ENCODE measurements at regions not wholly inside any gene's neighbourhood (a gene's known extent, or its start where the extent isn't known, plus 50 kb on each side); places are given as distances from the start of the nearest gene placed in this dataset.

GRCh38 chr14:98074111-98074510 is 1197.9 kb downstream of the BCL11B start:
- TF ChIP-seq RAD21 (IDR thresholded peaks at IDR 0.05; ENCODE audit: low read depth) (no peak), EP300 (IDR thresholded peaks at IDR 0.05; ENCODE audit: borderline replicate concordance) (no peak), EGR1 (IDR thresholded peaks at IDR 0.05) (no peak), YY1 (IDR thresholded peaks at IDR 0.05; ENCODE audit: low read depth) (no peak), TAF1 (IDR thresholded peaks at IDR 0.05; ENCODE audit: low read depth) (no peak), TCF12 (IDR thresholded peaks at IDR 0.05; ENCODE audit: low read depth) (no peak), USF1 (IDR thresholded peaks at IDR 0.05) (no peak), REST (IDR thresholded peaks at IDR 0.05; ENCODE audit: low read depth) (no peak)

GRCh38 chr14:98077176-98077575 is 1194.8 kb downstream of the BCL11B start:
- TF ChIP-seq EP300 (IDR thresholded peaks at IDR 0.05; ENCODE audit: borderline replicate concordance) (no peak), RAD21 (IDR thresholded peaks at IDR 0.05; ENCODE audit: low read depth) (no peak), TEAD4 (IDR thresholded peaks at IDR 0.05) (no peak), ZBTB7A (IDR thresholded peaks at IDR 0.05; ENCODE audit: low read depth) (no peak), FOXM1 (IDR thresholded peaks at IDR 0.05; ENCODE audit: borderline replicate concordance, low read depth) (no peak), NFIC (IDR thresholded peaks at IDR 0.05) (no peak), TCF12 (IDR thresholded peaks at IDR 0.05; ENCODE audit: low read depth) (no peak), CREB1 (IDR thresholded peaks at IDR 0.05; ENCODE audit: low read depth) (no peak), CEBPB (IDR thresholded peaks at IDR 0.05) (no peak)

GRCh38 chr14:98082833-98083232 is 1189.2 kb downstream of the BCL11B start:
- TF ChIP-seq TEAD4 (IDR thresholded peaks at IDR 0.05) (no peak), CEBPB (IDR thresholded peaks at IDR 0.05) (no peak), FOXM1 (IDR thresholded peaks at IDR 0.05; ENCODE audit: borderline replicate concordance, low read depth) (no peak), CREB1 (IDR thresholded peaks at IDR 0.05; ENCODE audit: low read depth) (no peak), EGR1 (IDR thresholded peaks at IDR 0.05) (no peak), TAF1 (IDR thresholded peaks at IDR 0.05; ENCODE audit: low read depth) (no peak), EP300 (IDR thresholded peaks at IDR 0.05; ENCODE audit: borderline replicate concordance) (no peak), YY1 (IDR thresholded peaks at IDR 0.05; ENCODE audit: low read depth) (no peak)

- no peak for TF ChIP-seq EP300 (IDR thresholded peaks at IDR 0.05; ENCODE audit: borderline replicate concordance)
- no peak for TF ChIP-seq NFIC (IDR thresholded peaks at IDR 0.05)
- TF ChIP-seq MAX (IDR thresholded peaks at IDR 0.05), result no peak
- no peak for TF ChIP-seq RAD21 (IDR thresholded peaks at IDR 0.05; ENCODE audit: low read depth)
- no peak for TF ChIP-seq YY1 (IDR thresholded peaks at IDR 0.05; ENCODE audit: low read depth)
- no peak for TF ChIP-seq CREB1 (IDR thresholded peaks at IDR 0.05; ENCODE audit: low read depth)
- no peak for TF ChIP-seq FOXM1 (IDR thresholded peaks at IDR 0.05; ENCODE audit: borderline replicate concordance, low read depth)
- TF ChIP-seq TCF12 (IDR thresholded peaks at IDR 0.05; ENCODE audit: low read depth), result no peak
These were observed 1186.2 kb downstream of the BCL11B start for GRCh38 chr14:98085751-98086150.

- TF ChIP-seq MAX (IDR thresholded peaks at IDR 0.05) (no peak), REST (IDR thresholded peaks at IDR 0.05; ENCODE audit: low read depth) (no peak), TAF1 (IDR thresholded peaks at IDR 0.05; ENCODE audit: low read depth) (no peak), EP300 (IDR thresholded peaks at IDR 0.05; ENCODE audit: borderline replicate concordance) (no peak), CREB1 (IDR thresholded peaks at IDR 0.05; ENCODE audit: low read depth) (no peak), EGR1 (IDR thresholded peaks at IDR 0.05) (no peak), FOXM1 (IDR thresholded peaks at IDR 0.05; ENCODE audit: borderline replicate concordance, low read depth) (no peak), USF1 (IDR thresholded peaks at IDR 0.05) (no peak), NFIC (IDR thresholded peaks at IDR 0.05) (no peak), CEBPB (IDR thresholded peaks at IDR 0.05) (no peak), YY1 (IDR thresholded peaks at IDR 0.05; ENCODE audit: low read depth) (no peak), ZBTB7A (IDR thresholded peaks at IDR 0.05; ENCODE audit: low read depth) (no peak), TEAD4 (IDR thresholded peaks at IDR 0.05) (no peak), RAD21 (IDR thresholded peaks at IDR 0.05; ENCODE audit: low read depth) (no peak), TCF12 (IDR thresholded peaks at IDR 0.05; ENCODE audit: low read depth) (no peak)
These were observed 1178.9 kb downstream of the BCL11B start for GRCh38 chr14:98093111-98093510.

GRCh38 chr14:98099527-98099926 is 1172.5 kb downstream of the BCL11B start:
- TF ChIP-seq YY1 (IDR thresholded peaks at IDR 0.05; ENCODE audit: low read depth) (no peak), TEAD4 (IDR thresholded peaks at IDR 0.05) (no peak), TAF1 (IDR thresholded peaks at IDR 0.05; ENCODE audit: low read depth) (no peak), TCF12 (IDR thresholded peaks at IDR 0.05; ENCODE audit: low read depth) (no peak), NFIC (IDR thresholded peaks at IDR 0.05) (no peak), RAD21 (IDR thresholded peaks at IDR 0.05; ENCODE audit: low read depth) (no peak), FOXM1 (IDR thresholded peaks at IDR 0.05; ENCODE audit: borderline replicate concordance, low read depth) (no peak), ZBTB7A (IDR thresholded peaks at IDR 0.05; ENCODE audit: low read depth) (no peak)
